ENCODE measurements at regions not wholly inside any gene's neighbourhood (a gene's known extent, or its start where the extent isn't known, plus 50 kb on each side); places are given as distances from the start of the nearest gene placed in this dataset.

DNA sequence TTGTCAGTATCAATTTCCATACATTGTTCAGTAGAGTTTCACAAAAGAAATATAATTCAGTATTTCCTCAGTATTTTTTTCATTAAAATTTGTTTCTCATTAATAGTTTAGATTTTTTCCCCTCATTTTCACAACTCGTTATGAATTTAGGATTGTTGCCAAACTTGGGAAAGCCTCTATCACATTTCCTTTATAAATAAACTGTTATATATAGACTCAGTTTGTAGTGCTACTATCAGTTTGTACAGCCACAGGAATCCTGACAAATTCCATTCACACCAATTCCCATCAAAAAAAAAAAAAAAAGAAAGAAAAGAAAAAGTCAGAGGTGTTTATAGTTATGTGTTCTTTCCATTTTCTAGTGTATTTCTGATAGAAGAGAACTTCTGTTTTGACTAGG lies 123.3 kb upstream of the DCC start:
- Mint-ChIP-seq H3K9me3 (peaks cover 48% of the 10 kb centered on the region), H3K27me3 (ENCODE audit: insufficient read depth) (no peaks in the 10 kb centered on the region), H3K27ac (no peak overlapping the region), H3K36me3 (ENCODE audit: low read depth) (peaks cover 5% of the 10 kb centered on the region; the same call in 1 of the 2 replicates), H3K4me3 (no peak overlapping the region), H3K4me1 (ENCODE audit: low read depth) (no peaks in the 10 kb centered on the region)
- no peak for DNase-seq
- TF ChIP-seq, protein P1, sequence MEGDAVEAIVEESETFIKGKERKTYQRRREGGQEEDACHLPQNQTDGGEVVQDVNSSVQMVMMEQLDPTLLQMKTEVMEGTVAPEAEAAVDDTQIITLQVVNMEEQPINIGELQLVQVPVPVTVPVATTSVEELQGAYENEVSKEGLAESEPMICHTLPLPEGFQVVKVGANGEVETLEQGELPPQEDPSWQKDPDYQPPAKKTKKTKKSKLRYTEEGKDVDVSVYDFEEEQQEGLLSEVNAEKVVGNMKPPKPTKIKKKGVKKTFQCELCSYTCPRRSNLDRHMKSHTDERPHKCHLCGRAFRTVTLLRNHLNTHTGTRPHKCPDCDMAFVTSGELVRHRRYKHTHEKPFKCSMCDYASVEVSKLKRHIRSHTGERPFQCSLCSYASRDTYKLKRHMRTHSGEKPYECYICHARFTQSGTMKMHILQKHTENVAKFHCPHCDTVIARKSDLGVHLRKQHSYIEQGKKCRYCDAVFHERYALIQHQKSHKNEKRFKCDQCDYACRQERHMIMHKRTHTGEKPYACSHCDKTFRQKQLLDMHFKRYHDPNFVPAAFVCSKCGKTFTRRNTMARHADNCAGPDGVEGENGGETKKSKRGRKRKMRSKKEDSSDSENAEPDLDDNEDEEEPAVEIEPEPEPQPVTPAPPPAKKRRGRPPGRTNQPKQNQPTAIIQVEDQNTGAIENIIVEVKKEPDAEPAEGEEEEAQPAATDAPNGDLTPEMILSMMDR (IDR thresholded peaks at IDR 0.05), result no peak

DNA sequence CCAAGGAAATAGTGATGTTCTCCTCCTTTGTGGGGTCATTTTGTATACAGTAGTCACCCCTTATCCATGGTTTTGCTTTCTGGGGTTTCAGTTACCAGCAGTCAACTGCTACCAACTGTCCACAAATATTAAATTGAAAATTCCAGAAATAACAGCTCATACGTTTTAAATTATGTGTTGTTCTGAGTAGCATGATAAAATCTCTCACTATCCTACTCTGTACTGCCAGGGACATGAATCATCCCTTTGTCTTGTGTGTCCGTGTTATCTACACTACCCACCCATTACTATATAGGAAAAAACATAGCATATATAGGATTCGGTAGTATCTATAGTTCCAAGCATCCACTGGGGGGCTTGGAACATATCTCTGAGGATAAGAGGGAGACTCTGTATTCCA lies 120.9 kb upstream of the DCC start:
- Mint-ChIP-seq H3K27ac (no peak overlapping the region), H3K36me3 (ENCODE audit: low read depth) (peaks cover 5% of the 10 kb centered on the region; the same call in 1 of the 2 replicates), H3K27me3 (ENCODE audit: insufficient read depth) (no peaks in the 10 kb centered on the region), H3K9me3 (peaks cover 48% of the 10 kb centered on the region), H3K4me1 (ENCODE audit: low read depth) (no peaks in the 10 kb centered on the region), H3K4me3 (no peak overlapping the region)
- no peak for DNase-seq
- TF ChIP-seq, protein P1 (IDR thresholded peaks at IDR 0.05), result no peak

DNA sequence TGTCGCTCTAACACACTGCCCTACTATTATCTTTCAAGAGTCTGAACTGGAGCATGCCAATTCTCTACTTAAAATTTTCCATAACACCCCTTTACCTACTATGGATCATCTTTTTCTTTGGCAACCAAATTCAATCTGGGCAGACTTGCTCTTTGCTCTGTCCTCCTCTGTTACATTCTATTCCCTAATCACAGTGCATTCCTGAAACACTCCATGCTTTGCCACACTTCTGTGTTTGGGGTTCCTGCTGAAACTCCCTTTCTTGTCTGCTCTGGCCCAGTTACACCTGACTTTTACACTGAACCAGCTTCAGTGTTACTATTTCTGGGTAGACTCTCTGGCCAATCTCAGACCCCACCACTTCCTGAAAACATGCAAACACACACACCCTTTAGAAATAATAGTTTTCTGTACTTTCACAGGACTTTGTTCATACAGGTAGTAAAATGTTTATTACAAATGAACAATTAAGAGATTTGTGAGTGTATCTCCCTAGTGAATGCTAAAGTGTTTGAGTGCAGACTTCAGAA lies 119.9 kb upstream of the DCC start:
- H3K4me1 Mint-ChIP-seq (ENCODE audit: low read depth), result no peaks in the 10 kb centered on the region
- H3K36me3 Mint-ChIP-seq (ENCODE audit: low read depth), result peaks cover 5% of the 10 kb centered on the region; the same call in 1 of the 2 replicates
- no peak overlapping the region for H3K4me3 Mint-ChIP-seq
- no peak for DNase-seq
- TF ChIP-seq, protein P1 (IDR thresholded peaks at IDR 0.05), result no peak
- H3K27ac Mint-ChIP-seq, result no peak overlapping the region
- H3K27me3 Mint-ChIP-seq (ENCODE audit: insufficient read depth), result no peaks in the 10 kb centered on the region
- peaks cover 50% of the 10 kb centered on the region for H3K9me3 Mint-ChIP-seq

DNA sequence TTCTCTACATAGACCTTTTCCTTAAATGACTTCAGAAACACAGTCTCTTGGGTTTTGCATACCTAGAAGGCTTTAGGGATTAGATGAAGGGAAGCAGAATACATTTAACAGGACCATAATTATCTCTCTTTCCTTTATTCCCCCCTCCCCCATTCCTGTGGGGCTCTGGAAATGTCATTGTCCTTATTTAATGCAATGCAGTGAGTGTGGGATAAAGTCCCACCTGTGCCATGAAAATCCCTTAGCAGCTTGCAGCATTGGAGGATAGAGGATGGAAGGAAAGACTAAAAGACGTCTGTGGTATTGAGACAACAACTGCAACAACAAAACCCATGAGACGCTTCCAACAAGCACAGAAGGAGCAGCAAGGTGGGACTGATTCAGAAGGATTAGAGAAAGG lies 117.8 kb upstream of the DCC start:
- Mint-ChIP-seq H3K36me3 (ENCODE audit: low read depth) (peaks cover 5% of the 10 kb centered on the region; the same call in 1 of the 2 replicates), H3K27ac (no peak overlapping the region), H3K4me1 (ENCODE audit: low read depth) (no peaks in the 10 kb centered on the region), H3K27me3 (ENCODE audit: insufficient read depth) (no peaks in the 10 kb centered on the region), H3K9me3 (peaks cover 53% of the 10 kb centered on the region), H3K4me3 (no peak overlapping the region)
- no peak for DNase-seq
- TF ChIP-seq, protein P1 (IDR thresholded peaks at IDR 0.05), result no peak

DNA sequence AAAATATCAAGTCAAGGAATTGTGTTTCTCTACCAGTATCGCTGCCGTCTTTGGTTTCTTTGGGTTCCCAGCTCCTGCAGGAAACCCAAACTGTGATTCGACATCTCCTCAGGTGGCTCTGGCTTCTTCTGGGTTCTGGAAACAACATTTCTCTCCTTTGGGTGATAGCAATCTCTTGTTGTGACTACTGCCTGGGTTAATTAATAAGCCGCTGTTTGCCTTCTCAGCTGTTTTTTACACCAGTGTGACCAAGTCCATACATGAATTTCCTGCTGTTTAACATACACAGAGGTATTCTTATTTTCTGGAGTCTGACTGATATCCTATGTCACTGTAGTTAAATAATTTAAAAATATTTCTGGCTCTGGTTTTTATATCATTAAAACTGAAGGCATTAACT lies 112.5 kb upstream of the DCC start:
- TF ChIP-seq, protein P1 (IDR thresholded peaks at IDR 0.05), result no peak
- Mint-ChIP-seq H3K9me3 (peaks cover 44% of the 10 kb centered on the region), H3K27me3 (ENCODE audit: insufficient read depth) (no peaks in the 10 kb centered on the region), H3K36me3 (ENCODE audit: low read depth) (no peaks in the 10 kb centered on the region; the same call in 1 of the 2 replicates), H3K4me1 (ENCODE audit: low read depth) (no peaks in the 10 kb centered on the region), H3K27ac (no peak overlapping the region), H3K4me3 (no peak overlapping the region)
- DNase-seq, result no peak

DNA sequence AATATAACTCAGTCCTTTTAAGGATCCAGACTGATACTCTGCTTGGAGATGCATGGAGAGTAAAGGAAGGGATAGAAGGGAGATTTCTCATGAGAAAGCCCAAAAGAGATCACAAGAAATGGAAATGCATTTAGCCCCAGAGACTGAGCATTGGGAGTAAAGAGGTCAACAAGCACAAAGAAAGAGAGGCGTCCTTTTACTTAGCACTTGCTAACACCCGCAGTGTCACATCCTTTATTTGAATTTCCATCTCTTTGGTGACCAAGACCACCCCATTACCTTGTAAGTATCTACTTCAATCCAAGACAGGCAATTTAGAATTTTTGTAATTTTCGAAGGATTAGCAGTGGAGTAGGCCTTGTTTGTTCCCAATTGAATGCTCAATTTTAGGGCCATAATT lies 111.8 kb upstream of the DCC start:
- H3K27me3 Mint-ChIP-seq (ENCODE audit: insufficient read depth), result no peaks in the 10 kb centered on the region
- no peak overlapping the region for H3K4me3 Mint-ChIP-seq

More for the DNA sequence above, 111.8 kb upstream of the DCC start:
- no peaks in the 10 kb centered on the region for H3K4me1 Mint-ChIP-seq (ENCODE audit: low read depth)
- H3K36me3 Mint-ChIP-seq (ENCODE audit: low read depth), result no peaks in the 10 kb centered on the region; the same call in 1 of the 2 replicates
- no peak overlapping the region for H3K27ac Mint-ChIP-seq
- H3K9me3 Mint-ChIP-seq, result peaks cover 49% of the 10 kb centered on the region
- TF ChIP-seq, protein P1 (IDR thresholded peaks at IDR 0.05), result no peak
- DNase-seq, result no peak

Measured in HFFc6 (cell line).